ENCODE measurements at regions not wholly inside any gene's neighbourhood (a gene's known extent, or its start where the extent isn't known, plus 50 kb on each side); places are given as distances from the start of the nearest gene placed in this dataset.

GRCh38 chr14:30339311-30339901 lies 219.6 kb upstream of the G2E3 start:
- H3K27ac ChIP-seq (ENCODE audit: low read depth in 1 of 2, low read length in 2 of 2): no peak overlapping the region
- no peaks in the 10 kb centered on the region for H3K27me3 ChIP-seq (ENCODE audit: control insufficient read depth in 1 of 2, insufficient read depth in 2 of 2, low read length in 1 of 2)
- no peaks in the 10 kb centered on the region for H3K4me1 ChIP-seq (ENCODE audit: control insufficient read depth in 1 of 2, insufficient read depth in 2 of 2, low read length in 2 of 2)
- WGBS, 2 donors: 67 to 69% methylated on average over 6 of the region's 6 CpGs
- DNase-seq (no peak), ATAC-seq (ENCODE audit: low FRiP score) (no peak)
- intact Hi-C loops (cut with DNase I): no loop called here
- H3K9me3 ChIP-seq (ENCODE audit: control insufficient read depth, low read length): no peaks in the 10 kb centered on the region
- H3K4me3 ChIP-seq (ENCODE audit: low read length in 2 of 2): no peak overlapping the region
- no peaks in the 10 kb centered on the region for H3K36me3 ChIP-seq (ENCODE audit: control insufficient read depth in 1 of 2, insufficient read depth in 2 of 2, low read length in 1 of 2)

- WGBS, 2 donors: 61 to 70% methylated on average over 1 of the region's 1 CpG
- intact Hi-C loops (cut with DNase I): no loop called here
- ATAC-seq (ENCODE audit: low FRiP score): no peak
- DNase-seq: no peak
- Histone ChIP-seq H3K36me3 (ENCODE audit: control insufficient read depth in 1 of 2, insufficient read depth in 2 of 2, low read length in 1 of 2) (no peaks in the 10 kb centered on the region), H3K27ac (ENCODE audit: low read depth in 1 of 2, low read length in 2 of 2) (no peak overlapping the region), H3K4me3 (ENCODE audit: low read length in 2 of 2) (no peak overlapping the region), H3K27me3 (ENCODE audit: control insufficient read depth in 1 of 2, insufficient read depth in 2 of 2, low read length in 1 of 2) (no peaks in the 10 kb centered on the region), H3K9me3 (ENCODE audit: control insufficient read depth, low read length) (no peaks in the 10 kb centered on the region), H3K4me1 (ENCODE audit: control insufficient read depth in 1 of 2, insufficient read depth in 2 of 2, low read length in 2 of 2) (no peaks in the 10 kb centered on the region)
Observed at GRCh38 chr14:30340495-30340894, 218.5 kb upstream of the G2E3 start.

DNA sequence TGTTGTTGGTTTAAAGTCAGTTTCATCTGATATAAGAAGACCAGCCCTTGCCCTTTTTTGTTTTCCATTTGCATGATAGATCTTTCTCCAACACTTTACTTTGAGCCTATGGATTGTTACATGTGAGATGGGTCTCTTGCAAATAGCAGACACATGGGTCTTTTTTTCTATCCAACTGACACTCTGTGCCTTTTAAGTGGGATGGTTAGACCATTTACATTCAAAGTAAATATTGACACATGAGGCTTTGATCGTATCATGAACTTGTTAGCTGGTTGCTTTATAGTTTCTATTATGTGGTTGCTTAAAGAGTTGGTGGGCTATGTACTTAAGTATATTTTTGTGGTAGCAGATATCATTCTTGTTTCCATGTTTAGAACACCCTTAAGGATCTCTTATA lies 213.4 kb upstream of the G2E3 start:
- 69 to 74% methylated on average over 1 of the region's 1 CpG for WGBS, 2 donors
- ATAC-seq (ENCODE audit: low FRiP score): no peak

DNA sequence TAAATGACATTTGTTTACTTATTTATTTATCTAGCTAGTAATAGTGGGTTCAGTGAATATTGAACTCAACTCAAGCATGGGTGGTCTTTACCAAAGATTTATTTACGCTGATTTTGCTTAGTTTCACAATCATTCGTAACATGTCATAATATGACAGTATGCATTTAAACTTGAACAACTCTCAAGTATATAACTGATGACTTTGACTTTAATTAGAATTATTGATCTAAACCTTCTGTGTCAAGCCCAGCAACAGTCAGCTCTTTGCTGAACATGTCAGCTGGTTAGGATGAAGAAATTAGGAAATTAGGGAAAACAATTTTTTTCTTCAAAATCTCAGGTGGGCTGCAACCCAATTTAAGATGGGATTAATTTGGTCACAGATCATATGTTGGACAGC lies 210.5 kb upstream of the G2E3 start:
- intact Hi-C loops (cut with DNase I): no loop called here
- H3K36me3 ChIP-seq (ENCODE audit: control insufficient read depth in 1 of 2, insufficient read depth in 2 of 2, low read length in 1 of 2): no peaks in the 10 kb centered on the region
- H3K4me1 ChIP-seq (ENCODE audit: control insufficient read depth in 1 of 2, insufficient read depth in 2 of 2, low read length in 2 of 2): no peaks in the 10 kb centered on the region
- 90 to 92% methylated on average over 2 of the region's 2 CpGs for WGBS, 2 donors
- ATAC-seq (ENCODE audit: low FRiP score): no peak
- H3K4me3 ChIP-seq (ENCODE audit: low read length in 2 of 2): no peak overlapping the region
- no peak overlapping the region for H3K27ac ChIP-seq (ENCODE audit: low read depth in 1 of 2, low read length in 2 of 2)
- no peak for DNase-seq
- H3K27me3 ChIP-seq (ENCODE audit: control insufficient read depth in 1 of 2, insufficient read depth in 2 of 2, low read length in 1 of 2): peaks cover 0 to 2% of the 10 kb centered on the region in 2 donors
- no peaks in the 10 kb centered on the region for H3K9me3 ChIP-seq (ENCODE audit: control insufficient read depth, low read length)

More for the DNA sequence above, 213.4 kb upstream of the G2E3 start:
- Histone ChIP-seq H3K27me3 (ENCODE audit: control insufficient read depth in 1 of 2, insufficient read depth in 2 of 2, low read length in 1 of 2) (no peaks in the 10 kb centered on the region), H3K36me3 (ENCODE audit: control insufficient read depth in 1 of 2, insufficient read depth in 2 of 2, low read length in 1 of 2) (no peaks in the 10 kb centered on the region), H3K4me3 (ENCODE audit: low read length in 2 of 2) (no peak overlapping the region), H3K9me3 (ENCODE audit: control insufficient read depth, low read length) (no peaks in the 10 kb centered on the region), H3K4me1 (ENCODE audit: control insufficient read depth in 1 of 2, insufficient read depth in 2 of 2, low read length in 2 of 2) (no peaks in the 10 kb centered on the region), H3K27ac (ENCODE audit: low read depth in 1 of 2, low read length in 2 of 2) (no peak overlapping the region)
- DNase-seq: no peak
- intact Hi-C loops (cut with DNase I): no loop called here

- no peaks in the 10 kb centered on the region for H3K9me3 ChIP-seq (ENCODE audit: control insufficient read depth, low read length)
- H3K4me1 ChIP-seq (ENCODE audit: control insufficient read depth in 1 of 2, insufficient read depth in 2 of 2, low read length in 2 of 2): no peaks in the 10 kb centered on the region
- H3K27me3 ChIP-seq (ENCODE audit: control insufficient read depth in 1 of 2, insufficient read depth in 2 of 2, low read length in 1 of 2): peaks cover 0 to 2% of the 10 kb centered on the region in 2 donors
- H3K36me3 ChIP-seq (ENCODE audit: control insufficient read depth in 1 of 2, insufficient read depth in 2 of 2, low read length in 1 of 2): no peaks in the 10 kb centered on the region
- DNase-seq (no peak), ATAC-seq (ENCODE audit: low FRiP score) (no peak)
- 84 to 88% methylated on average over 3 of the region's 3 CpGs for WGBS, 2 donors
- intact Hi-C loops (cut with DNase I): no loop called here
- no peak overlapping the region for H3K27ac ChIP-seq (ENCODE audit: low read depth in 1 of 2, low read length in 2 of 2)
- H3K4me3 ChIP-seq (ENCODE audit: low read length in 2 of 2): no peak overlapping the region
Observed at GRCh38 chr14:30349520-30349919, 209.4 kb upstream of the G2E3 start.

- Histone ChIP-seq H3K36me3 (ENCODE audit: control insufficient read depth in 1 of 2, insufficient read depth in 2 of 2, low read length in 1 of 2) (no peaks in the 10 kb centered on the region), H3K27me3 (ENCODE audit: control insufficient read depth in 1 of 2, insufficient read depth in 2 of 2, low read length in 1 of 2) (peaks cover 0 to 2% of the 10 kb centered on the region in 2 donors), H3K27ac (ENCODE audit: low read depth in 1 of 2, low read length in 2 of 2) (no peak overlapping the region), H3K9me3 (ENCODE audit: control insufficient read depth, low read length) (peaks cover 3% of the 10 kb centered on the region), H3K4me1 (ENCODE audit: control insufficient read depth in 1 of 2, insufficient read depth in 2 of 2, low read length in 2 of 2) (no peaks in the 10 kb centered on the region), H3K4me3 (ENCODE audit: low read length in 2 of 2) (no peak overlapping the region)
- WGBS, 2 donors: 58 to 70% methylated on average over 1 of the region's 1 CpG
- DNase-seq (no peak), ATAC-seq (ENCODE audit: low FRiP score) (no peak)
- intact Hi-C loops (cut with DNase I): no loop called here
Observed at GRCh38 chr14:30354439-30354838, 204.5 kb upstream of the G2E3 start.

- H3K36me3 ChIP-seq (ENCODE audit: control insufficient read depth in 1 of 2, insufficient read depth in 2 of 2, low read length in 1 of 2): no peaks in the 10 kb centered on the region
- H3K27me3 ChIP-seq (ENCODE audit: control insufficient read depth in 1 of 2, insufficient read depth in 2 of 2, low read length in 1 of 2): peaks cover 0 to 2% of the 10 kb centered on the region in 2 donors
- WGBS, 2 donors: 35 to 37% methylated on average over 5 of the region's 5 CpGs
- peaks cover 3% of the 10 kb centered on the region for H3K9me3 ChIP-seq (ENCODE audit: control insufficient read depth, low read length)
- ATAC-seq (ENCODE audit: low FRiP score) (no peak), DNase-seq (no peak)
- no peaks in the 10 kb centered on the region for H3K4me1 ChIP-seq (ENCODE audit: control insufficient read depth in 1 of 2, insufficient read depth in 2 of 2, low read length in 2 of 2)
- intact Hi-C loops (cut with DNase I): no loop called here
- no peak overlapping the region for H3K27ac ChIP-seq (ENCODE audit: low read depth in 1 of 2, low read length in 2 of 2)
- no peak overlapping the region for H3K4me3 ChIP-seq (ENCODE audit: low read length in 2 of 2)
Observed at GRCh38 chr14:30355431-30355913, 203.5 kb upstream of the G2E3 start.

- intact Hi-C loops (cut with DNase I): no loop called here
- 56 to 66% methylated on average over 7 of the region's 7 CpGs for WGBS, 2 donors
- no peaks in the 10 kb centered on the region for H3K36me3 ChIP-seq (ENCODE audit: control insufficient read depth in 1 of 2, insufficient read depth in 2 of 2, low read length in 1 of 2)
Observed at GRCh38 chr14:30356438-30357202, 202.3 kb upstream of the G2E3 start.

DNA sequence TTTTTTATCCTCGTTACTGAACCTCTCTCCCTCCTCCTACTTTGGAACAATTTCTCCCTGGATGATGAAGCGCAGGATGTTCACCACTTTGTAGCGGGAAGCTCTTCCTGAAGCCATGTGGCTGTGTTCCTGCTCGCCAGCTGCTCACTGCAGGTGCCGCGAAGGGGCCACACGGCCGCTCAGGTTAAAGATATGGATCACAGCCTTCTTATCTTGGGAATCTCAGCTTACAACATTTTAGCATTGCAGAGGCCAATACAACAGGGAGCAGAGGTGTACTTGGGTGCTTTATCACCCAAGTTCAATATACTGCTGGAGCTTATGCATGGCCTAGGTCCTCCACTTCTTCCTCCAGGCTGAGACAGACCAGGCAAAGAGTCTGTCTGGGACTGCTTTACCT lies 201.2 kb upstream of the G2E3 start:
- H3K27ac ChIP-seq (ENCODE audit: low read depth in 1 of 2, low read length in 2 of 2): no peak overlapping the region
- ATAC-seq (ENCODE audit: low FRiP score) (no peak), DNase-seq (no peak)
- no peaks in the 10 kb centered on the region for H3K36me3 ChIP-seq (ENCODE audit: control insufficient read depth in 1 of 2, insufficient read depth in 2 of 2, low read length in 1 of 2)
- intact Hi-C loops (cut with DNase I): no loop called here
- H3K4me1 ChIP-seq (ENCODE audit: control insufficient read depth in 1 of 2, insufficient read depth in 2 of 2, low read length in 2 of 2): no peaks in the 10 kb centered on the region
- WGBS, 2 donors: 95% methylated on average over 8 of the region's 8 CpGs
- H3K27me3 ChIP-seq (ENCODE audit: control insufficient read depth in 1 of 2, insufficient read depth in 2 of 2, low read length in 1 of 2): no peaks in the 10 kb centered on the region
- H3K9me3 ChIP-seq (ENCODE audit: control insufficient read depth, low read length): peaks cover 3% of the 10 kb centered on the region
- H3K4me3 ChIP-seq (ENCODE audit: low read length in 2 of 2): no peak overlapping the region

More at GRCh38 chr14:30356438-30357202, 202.3 kb upstream of the G2E3 start:
- peaks cover 3% of the 10 kb centered on the region for H3K9me3 ChIP-seq (ENCODE audit: control insufficient read depth, low read length)
- no peak for ATAC-seq (ENCODE audit: low FRiP score)
- no peak overlapping the region for H3K27ac ChIP-seq (ENCODE audit: low read depth in 1 of 2, low read length in 2 of 2)
- no peaks in the 10 kb centered on the region for H3K4me1 ChIP-seq (ENCODE audit: control insufficient read depth in 1 of 2, insufficient read depth in 2 of 2, low read length in 2 of 2)
- no peak overlapping the region for H3K4me3 ChIP-seq (ENCODE audit: low read length in 2 of 2)
- DNase-seq: no peak
- peaks cover 0 to 2% of the 10 kb centered on the region in 2 donors for H3K27me3 ChIP-seq (ENCODE audit: control insufficient read depth in 1 of 2, insufficient read depth in 2 of 2, low read length in 1 of 2)

Measured in aorta (tissue), 5 donors.